ENCODE measurements at regions not wholly inside any gene's neighbourhood (a gene's known extent, or its start where the extent isn't known, plus 50 kb on each side); places are given as distances from the start of the nearest gene placed in this dataset.

DNA sequence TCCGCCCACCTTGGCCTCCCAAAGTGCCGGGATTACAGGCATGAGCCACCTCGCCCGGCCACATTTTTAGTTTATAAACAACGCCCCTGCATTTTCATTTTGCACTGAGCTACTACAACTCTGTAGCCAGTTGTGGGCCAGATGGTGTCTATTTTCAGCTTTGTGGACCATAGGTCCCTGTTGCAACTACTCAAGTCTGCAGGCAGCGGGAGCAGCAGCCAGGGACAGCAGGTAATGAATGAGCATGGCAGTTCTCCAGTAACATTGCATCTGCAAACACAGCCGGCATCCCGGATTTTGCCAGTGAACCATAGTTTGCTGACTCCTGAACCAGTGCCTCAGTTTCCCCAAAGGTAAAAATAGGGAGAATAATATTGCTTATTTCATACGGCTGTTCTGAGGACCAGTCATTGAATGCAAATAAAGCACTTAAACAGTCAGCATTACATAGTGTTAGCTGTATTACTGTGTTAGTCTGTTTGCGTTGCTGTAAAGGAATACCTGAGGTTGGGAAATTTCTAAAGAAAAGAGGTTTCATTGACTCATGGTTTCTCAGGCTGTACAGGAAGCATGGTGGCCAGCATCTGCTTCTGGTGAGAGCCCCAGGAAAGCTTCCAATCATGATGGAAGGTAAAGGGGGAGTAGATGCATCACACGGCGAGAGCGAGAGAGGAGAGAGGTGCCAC is 65.5 kb upstream of the SLC45A1 start:
- TF ChIP-seq CTCF (conservative IDR thresholded peaks at IDR 0.05 in 1 of 2, IDR thresholded peaks at IDR 0.05 in 1 of 2; ENCODE audit: low read depth in 1 of 2, low read length in 2 of 2): no peak
- no peak for TF ChIP-seq EZH2 (IDR thresholded peaks at IDR 0.05; ENCODE audit: low read length, missing control alignments)
